ENCODE measurements at regions not wholly inside any gene's neighbourhood (a gene's known extent, or its start where the extent isn't known, plus 50 kb on each side); places are given as distances from the start of the nearest gene placed in this dataset.

- no peak for DNase-seq
- H3K27me3 ChIP-seq (replicated peaks in 1 of 7): no peaks in the 10 kb centered on the region
- no peaks in the 10 kb centered on the region for H3K36me3 ChIP-seq
- H3K9me3 ChIP-seq: no peaks in the 10 kb centered on the region
- intact Hi-C loops (cut with DNase I; ENCODE audit: low total_unique reads): no loop called here
- no peak for TF ChIP-seq POLR2A (IDR thresholded peaks at IDR 0.05)
- TF ChIP-seq POLR2AphosphoS5 (IDR thresholded peaks at IDR 0.05): no peak
- no peak for TF ChIP-seq CTCF (IDR thresholded peaks at IDR 0.05 in 8 of 11, conservative IDR thresholded peaks at IDR 0.05 in 3 of 11)
- peaks cover 0 to 16% (median 3%) of the 10 kb centered on the region in 6 donors for H3K4me1 ChIP-seq
- 75 to 93% (median 91%) methylated on average over 3 of the region's 3 CpGs for WGBS, 5 donors
- no peak overlapping the region for H3K4me3 ChIP-seq
- no peak overlapping the region for H3K27ac ChIP-seq
Measured at GRCh38 chr7:106573738-106574137, 87.2 kb downstream of the CCDC71L start.

- peaks cover 0 to 20% (median 4%) of the 10 kb centered on the region in 6 donors for H3K4me1 ChIP-seq
- intact Hi-C loops (cut with DNase I; ENCODE audit: low total_unique reads): no loop called here
- 80 to 98% (median 91%) methylated on average over 1 of the region's 1 CpG for WGBS, 5 donors
- no peak overlapping the region for H3K27ac ChIP-seq
- no peaks in the 10 kb centered on the region for H3K27me3 ChIP-seq (replicated peaks in 1 of 7)
- no peaks in the 10 kb centered on the region for H3K36me3 ChIP-seq
- TF ChIP-seq POLR2A (IDR thresholded peaks at IDR 0.05): no peak
- no peak for TF ChIP-seq CTCF (IDR thresholded peaks at IDR 0.05 in 8 of 11, conservative IDR thresholded peaks at IDR 0.05 in 3 of 11)
- no peak for TF ChIP-seq POLR2AphosphoS5 (IDR thresholded peaks at IDR 0.05)
- H3K9me3 ChIP-seq: no peaks in the 10 kb centered on the region
- no peak overlapping the region for H3K4me3 ChIP-seq
- DNase-seq: no peak
Measured at GRCh38 chr7:106573125-106573663, 87.8 kb downstream of the CCDC71L start.

- WGBS, 5 donors: 86 to 94% (median 89%) methylated on average over 3 of the region's 3 CpGs
- H3K9me3 ChIP-seq: no peaks in the 10 kb centered on the region
- no peak for DNase-seq
- no peak overlapping the region for H3K27ac ChIP-seq
- H3K4me1 ChIP-seq: peaks cover 0 to 20% (median 4%) of the 10 kb centered on the region in 6 donors
- TF ChIP-seq POLR2A (IDR thresholded peaks at IDR 0.05): no peak
- no peak for TF ChIP-seq POLR2AphosphoS5 (IDR thresholded peaks at IDR 0.05)
- no peak for TF ChIP-seq CTCF (IDR thresholded peaks at IDR 0.05 in 8 of 11, conservative IDR thresholded peaks at IDR 0.05 in 3 of 11)
- no peak overlapping the region for H3K4me3 ChIP-seq
- intact Hi-C loops (cut with DNase I; ENCODE audit: low total_unique reads): no loop called here
- no peaks in the 10 kb centered on the region for H3K27me3 ChIP-seq (replicated peaks in 1 of 7)
- H3K36me3 ChIP-seq: no peaks in the 10 kb centered on the region
Measured at GRCh38 chr7:106572394-106573124, 88.4 kb downstream of the CCDC71L start.

DNA sequence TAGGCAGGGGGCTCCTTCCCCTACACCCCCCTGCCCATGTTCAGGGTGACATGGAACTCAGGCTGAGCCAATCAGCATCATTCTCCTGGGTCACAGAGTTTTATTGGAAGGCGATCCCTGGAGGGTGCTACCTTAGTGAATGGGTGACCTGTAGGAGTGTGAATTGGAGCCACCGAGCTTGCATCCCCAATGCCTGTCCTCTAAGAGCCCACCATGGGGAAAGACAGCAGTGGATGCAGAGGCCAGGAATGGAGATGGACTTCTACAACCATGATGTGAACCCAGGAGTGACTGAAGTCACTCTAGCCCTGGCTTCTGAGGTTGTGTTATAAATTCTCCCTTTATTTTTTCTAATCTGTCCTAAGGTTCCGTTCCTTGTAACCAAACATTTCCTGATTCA is 89.4 kb downstream of the CCDC71L start:
- no peak for DNase-seq
- WGBS, 5 donors: 70 to 86% (median 76%) methylated on average over 3 of the region's 3 CpGs
- no peak overlapping the region for H3K4me3 ChIP-seq
- no peak overlapping the region for H3K27ac ChIP-seq
- H3K27me3 ChIP-seq (replicated peaks in 1 of 7): no peaks in the 10 kb centered on the region
- no peaks in the 10 kb centered on the region for H3K9me3 ChIP-seq
- intact Hi-C loops (cut with DNase I; ENCODE audit: low total_unique reads): no loop called here
- H3K36me3 ChIP-seq: no peaks in the 10 kb centered on the region
- peaks cover 0 to 20% (median 4%) of the 10 kb centered on the region in 6 donors for H3K4me1 ChIP-seq
- TF ChIP-seq POLR2A (IDR thresholded peaks at IDR 0.05): no peak
- no peak for TF ChIP-seq POLR2AphosphoS5 (IDR thresholded peaks at IDR 0.05)
- TF ChIP-seq CTCF (IDR thresholded peaks at IDR 0.05 in 8 of 11, conservative IDR thresholded peaks at IDR 0.05 in 3 of 11): no peak

All from spleen (tissue), 11 donors.